Testis (tissue), 2 donors: ENCODE measurements at regions not wholly inside any gene's neighbourhood (a gene's known extent, or its start where the extent isn't known, plus 50 kb on each side); places are given as distances from the start of the nearest gene placed in this dataset.

Experiments
- CTCF ChIP-seq, 3 experiments: fragments of 450-650 bp in 2 of 3; fragments of 200-600 bp in 1 of 3; sonication (generic) in 1 of 3; IDR thresholded peaks; one replicate each; pipeline ENCODE4 v1.5.1; 2016 to 2019; ENCODE audit warnings: antibody characterized with exemption in 3 of 3, mild to moderate bottlenecking in 2 of 3, moderate library complexity in 1 of 3
- POLR2A ChIP-seq: fragments of 450-650 bp; IDR thresholded peaks from one replicate; pipeline ENCODE4 v1.6.1; 2017; ENCODE audit warnings: antibody characterized with exemption, mild to moderate bottlenecking, moderate library complexity

- TF ChIP-seq POLR2A = no peak
- no peak for TF ChIP-seq CTCF (IDR thresholded peaks at IDR 0.05)
Measured at GRCh38 chr1:38587766-38588165, 271.8 kb downstream of the RRAGC start.
